Activated CD8-positive, alpha-beta memory T cell treated with anti-CD3 and anti-CD28 coated beads for 24 hours (primary cell): ENCODE measurements at regions not wholly inside any gene's neighbourhood (a gene's known extent, or its start where the extent isn't known, plus 50 kb on each side); places are given as distances from the start of the nearest gene placed in this dataset.
A peak's percentile ranks its signal among the peaks of the same experiment; 100 is the strongest.
"Not testable (repeated sequence)": the region's sequence is repeated elsewhere in the genome, so short reads cannot be mapped to it uniquely, and the experiment has no call there.

Experiments
- DNase-seq: peaks from one replicate; pipeline ENCODE4 v3.0.0-alpha.2; 2020

GRCh38 chr11:69572861-69573260 is 68.1 kb upstream of the CCND1 start:
- peak; percentile 35 for DNase-seq

GRCh38 chr11:69573761-69574607 is 67.0 kb upstream of the CCND1 start:
- DNase-seq, result peak; percentile 26

DNA sequence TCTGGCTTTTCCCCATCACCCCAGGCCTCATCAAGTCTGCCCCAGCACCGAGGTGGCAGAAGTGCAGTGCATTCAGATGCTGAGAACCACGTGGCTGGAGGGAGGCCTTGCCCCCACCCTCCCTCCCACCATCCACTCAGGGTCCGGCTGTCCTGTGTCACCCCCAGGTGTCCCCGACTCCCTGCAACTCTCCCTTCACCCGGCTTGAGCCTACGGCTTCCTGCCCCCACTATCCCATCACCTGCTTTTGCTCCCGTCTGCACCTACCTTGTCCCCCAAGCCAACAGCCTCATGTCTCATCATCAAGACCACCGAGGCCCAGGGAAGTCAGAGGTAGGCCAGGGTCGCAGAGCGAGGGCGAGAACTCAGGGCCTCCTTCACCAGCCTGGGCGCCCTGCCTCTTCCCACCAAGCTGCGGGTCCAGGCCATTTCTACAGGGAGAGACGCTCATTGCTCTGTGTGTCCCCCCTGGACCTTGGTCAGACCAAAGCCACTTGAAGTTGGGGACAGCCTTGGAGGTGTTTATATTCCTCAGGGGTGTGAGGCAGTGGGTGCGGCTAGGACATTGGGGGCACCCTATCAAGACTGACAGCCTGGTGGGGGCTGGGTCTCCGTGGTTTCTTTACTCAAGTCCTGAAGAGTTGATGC is 66.2 kb upstream of the CCND1 start:
- DNase-seq, result peak; percentile 37

- no peak for DNase-seq
Observed at GRCh38 chr11:69575296-69576068, 65.5 kb upstream of the CCND1 start.

GRCh38 chr11:69576069-69576782 is 64.7 kb upstream of the CCND1 start:
- no peak for DNase-seq

DNA sequence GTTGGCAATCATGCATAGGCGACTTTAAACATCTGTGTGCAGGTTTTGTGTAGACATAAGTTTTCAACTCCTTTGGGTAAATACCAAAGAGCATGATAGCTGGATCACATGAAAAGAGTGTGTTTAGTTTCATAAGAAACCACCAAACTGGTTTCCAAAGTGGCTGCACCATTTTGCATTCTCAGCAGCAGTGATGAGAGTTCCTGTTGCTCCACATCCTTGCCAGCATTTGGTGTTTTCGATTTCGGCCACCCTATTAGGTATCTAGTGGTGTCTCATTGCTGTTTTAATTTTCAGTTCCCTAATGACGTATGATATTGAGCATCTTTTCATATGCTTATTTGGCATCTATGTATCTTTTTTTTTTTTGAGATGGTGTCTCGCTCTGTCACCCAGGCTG is 62.8 kb upstream of the CCND1 start:
- no peak for DNase-seq

- no peak for DNase-seq
Observed at GRCh38 chr11:69580529-69580928, 60.4 kb upstream of the CCND1 start.

GRCh38 chr11:69582756-69583467 is 58.0 kb upstream of the CCND1 start:
- no peak for DNase-seq

DNA sequence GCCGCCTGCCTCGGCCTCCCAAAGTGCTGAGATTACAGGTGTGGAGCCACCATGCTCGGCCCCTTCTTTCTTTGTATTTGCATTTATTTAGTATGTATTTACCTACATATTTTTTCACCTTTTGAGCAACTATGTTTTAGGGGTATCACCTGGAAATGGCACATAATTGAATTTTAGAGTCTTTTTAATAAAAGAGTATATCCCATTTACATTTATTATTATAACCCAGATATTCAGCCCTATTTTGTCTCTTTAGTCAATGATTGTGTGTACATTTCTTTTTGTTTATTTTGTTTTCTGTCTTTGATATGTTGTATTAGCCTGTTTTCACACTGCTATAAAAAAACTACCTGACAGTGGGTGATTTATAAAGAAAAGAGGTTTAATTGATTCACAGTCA is 56.8 kb upstream of the CCND1 start:
- no peak for DNase-seq

GRCh38 chr11:69585385-69585784 is 55.6 kb upstream of the CCND1 start:
- DNase-seq, result no peak

- no peak for DNase-seq
Observed at GRCh38 chr11:69587454-69588090, 53.4 kb upstream of the CCND1 start.

- DNase-seq, result no peak
Observed at GRCh38 chr11:69588270-69588669, 52.7 kb upstream of the CCND1 start.

- DNase-seq, result not testable (repeated sequence)
Observed at GRCh38 chr11:69590088-69590487, 50.9 kb upstream of the CCND1 start.
